ENCODE measurements at regions not wholly inside any gene's neighbourhood (a gene's known extent, or its start where the extent isn't known, plus 50 kb on each side); places are given as distances from the start of the nearest gene placed in this dataset.

GRCh38 chr17:79518585-79519523, 92.0 kb downstream of the RBFOX3 start:
- H3K27ac ChIP-seq (ENCODE audit: low read length), result no peak overlapping the region
- H3K4me3 ChIP-seq (ENCODE audit: low read depth in 1 of 2, low read length in 2 of 2), result no peak overlapping the region
- H3K4me1 ChIP-seq (ENCODE audit: control insufficient read depth in 1 of 2, insufficient read depth in 2 of 2, low read length in 2 of 2), result peaks cover 0 to 13% of the 10 kb centered on the region in 2 donors
- H3K36me3 ChIP-seq (ENCODE audit: control insufficient read depth in 1 of 2, insufficient read depth in 2 of 2, low read length in 2 of 2), result no peaks in the 10 kb centered on the region
- H3K27me3 ChIP-seq (ENCODE audit: low read depth, low read length), result no peaks in the 10 kb centered on the region
- no peaks in the 10 kb centered on the region for H3K9me3 ChIP-seq (ENCODE audit: control insufficient read depth in 1 of 2, low read length in 2 of 2)

- H3K27ac ChIP-seq (ENCODE audit: low read length), result no peak overlapping the region
- H3K9me3 ChIP-seq (ENCODE audit: control insufficient read depth in 1 of 2, low read length in 2 of 2), result no peaks in the 10 kb centered on the region
- no peaks in the 10 kb centered on the region for H3K36me3 ChIP-seq (ENCODE audit: control insufficient read depth in 1 of 2, insufficient read depth in 2 of 2, low read length in 2 of 2)
- peaks cover 0 to 13% of the 10 kb centered on the region in 2 donors for H3K4me1 ChIP-seq (ENCODE audit: control insufficient read depth in 1 of 2, insufficient read depth in 2 of 2, low read length in 2 of 2)
- H3K27me3 ChIP-seq (ENCODE audit: low read depth, low read length), result no peaks in the 10 kb centered on the region
- H3K4me3 ChIP-seq (ENCODE audit: low read depth in 1 of 2, low read length in 2 of 2), result no peak overlapping the region
These were observed 92.8 kb downstream of the RBFOX3 start for GRCh38 chr17:79517827-79518584.

GRCh38 chr17:79515646-79516571, 94.9 kb downstream of the RBFOX3 start:
- no peaks in the 10 kb centered on the region for H3K9me3 ChIP-seq (ENCODE audit: control insufficient read depth in 1 of 2, low read length in 2 of 2)
- no peak overlapping the region for H3K27ac ChIP-seq (ENCODE audit: low read length)
- peaks cover 0 to 13% of the 10 kb centered on the region in 2 donors for H3K4me1 ChIP-seq (ENCODE audit: control insufficient read depth in 1 of 2, insufficient read depth in 2 of 2, low read length in 2 of 2)
- no peaks in the 10 kb centered on the region for H3K36me3 ChIP-seq (ENCODE audit: control insufficient read depth in 1 of 2, insufficient read depth in 2 of 2, low read length in 2 of 2)
- no peaks in the 10 kb centered on the region for H3K27me3 ChIP-seq (ENCODE audit: low read depth, low read length)
- no peak overlapping the region for H3K4me3 ChIP-seq (ENCODE audit: low read depth in 1 of 2, low read length in 2 of 2)

- no peaks in the 10 kb centered on the region for H3K36me3 ChIP-seq (ENCODE audit: control insufficient read depth in 1 of 2, insufficient read depth in 2 of 2, low read length in 2 of 2)
- no peaks in the 10 kb centered on the region for H3K27me3 ChIP-seq (ENCODE audit: low read depth, low read length)
- no peak overlapping the region for H3K27ac ChIP-seq (ENCODE audit: low read length)
- no peaks in the 10 kb centered on the region for H3K9me3 ChIP-seq (ENCODE audit: control insufficient read depth in 1 of 2, low read length in 2 of 2)
- H3K4me3 ChIP-seq (ENCODE audit: low read depth in 1 of 2, low read length in 2 of 2), result no peak overlapping the region
- peaks cover 0 to 13% of the 10 kb centered on the region in 2 donors for H3K4me1 ChIP-seq (ENCODE audit: control insufficient read depth in 1 of 2, insufficient read depth in 2 of 2, low read length in 2 of 2)
These were observed 95.7 kb downstream of the RBFOX3 start for GRCh38 chr17:79515110-79515509.

- Histone ChIP-seq H3K4me1 (ENCODE audit: control insufficient read depth in 1 of 2, insufficient read depth in 2 of 2, low read length in 2 of 2) (peaks cover 0 to 5% of the 10 kb centered on the region in 2 donors), H3K4me3 (ENCODE audit: low read depth in 1 of 2, low read length in 2 of 2) (no peak overlapping the region), H3K27me3 (ENCODE audit: low read depth, low read length) (no peaks in the 10 kb centered on the region), H3K9me3 (ENCODE audit: control insufficient read depth in 1 of 2, low read length in 2 of 2) (no peaks in the 10 kb centered on the region), H3K27ac (ENCODE audit: low read length) (no peak overlapping the region), H3K36me3 (ENCODE audit: control insufficient read depth in 1 of 2, insufficient read depth in 2 of 2, low read length in 2 of 2) (no peaks in the 10 kb centered on the region)
These were observed 96.9 kb downstream of the RBFOX3 start for GRCh38 chr17:79513820-79514535.

GRCh38 chr17:79513206-79513605, 97.6 kb downstream of the RBFOX3 start:
- no peaks in the 10 kb centered on the region for H3K36me3 ChIP-seq (ENCODE audit: control insufficient read depth in 1 of 2, insufficient read depth in 2 of 2, low read length in 2 of 2)
- H3K27me3 ChIP-seq (ENCODE audit: low read depth, low read length), result no peaks in the 10 kb centered on the region
- H3K9me3 ChIP-seq (ENCODE audit: control insufficient read depth in 1 of 2, low read length in 2 of 2), result no peaks in the 10 kb centered on the region
- H3K4me3 ChIP-seq (ENCODE audit: low read depth in 1 of 2, low read length in 2 of 2), result no peak overlapping the region
- no peak overlapping the region for H3K27ac ChIP-seq (ENCODE audit: low read length)
- H3K4me1 ChIP-seq (ENCODE audit: control insufficient read depth in 1 of 2, insufficient read depth in 2 of 2, low read length in 2 of 2), result peaks cover 0 to 3% of the 10 kb centered on the region in 2 donors

- Histone ChIP-seq H3K27ac (ENCODE audit: low read length) (no peak overlapping the region), H3K36me3 (ENCODE audit: control insufficient read depth in 1 of 2, insufficient read depth in 2 of 2, low read length in 2 of 2) (no peaks in the 10 kb centered on the region), H3K9me3 (ENCODE audit: control insufficient read depth in 1 of 2, low read length in 2 of 2) (no peaks in the 10 kb centered on the region), H3K4me1 (ENCODE audit: control insufficient read depth in 1 of 2, insufficient read depth in 2 of 2, low read length in 2 of 2) (peaks cover 0 to 3% of the 10 kb centered on the region in 2 donors), H3K4me3 (ENCODE audit: low read depth in 1 of 2, low read length in 2 of 2) (no peak overlapping the region), H3K27me3 (ENCODE audit: low read depth, low read length) (no peaks in the 10 kb centered on the region)
These were observed 99.4 kb downstream of the RBFOX3 start for GRCh38 chr17:79511471-79511870.

GRCh38 chr17:79510071-79510470, 100.8 kb downstream of the RBFOX3 start:
- no peak overlapping the region for H3K4me3 ChIP-seq (ENCODE audit: low read depth in 1 of 2, low read length in 2 of 2)
- peaks cover 0 to 3% of the 10 kb centered on the region in 2 donors for H3K4me1 ChIP-seq (ENCODE audit: control insufficient read depth in 1 of 2, insufficient read depth in 2 of 2, low read length in 2 of 2)
- H3K9me3 ChIP-seq (ENCODE audit: control insufficient read depth in 1 of 2, low read length in 2 of 2), result no peaks in the 10 kb centered on the region
- no peaks in the 10 kb centered on the region for H3K27me3 ChIP-seq (ENCODE audit: low read depth, low read length)
- no peak overlapping the region for H3K27ac ChIP-seq (ENCODE audit: low read length)
- no peaks in the 10 kb centered on the region for H3K36me3 ChIP-seq (ENCODE audit: control insufficient read depth in 1 of 2, insufficient read depth in 2 of 2, low read length in 2 of 2)

GRCh38 chr17:79509490-79509889, 101.4 kb downstream of the RBFOX3 start:
- H3K27me3 ChIP-seq (ENCODE audit: low read depth, low read length), result no peaks in the 10 kb centered on the region
- H3K36me3 ChIP-seq (ENCODE audit: control insufficient read depth in 1 of 2, insufficient read depth in 2 of 2, low read length in 2 of 2), result no peaks in the 10 kb centered on the region
- peaks cover 0 to 3% of the 10 kb centered on the region in 2 donors for H3K4me1 ChIP-seq (ENCODE audit: control insufficient read depth in 1 of 2, insufficient read depth in 2 of 2, low read length in 2 of 2)
- no peak overlapping the region for H3K27ac ChIP-seq (ENCODE audit: low read length)
- no peaks in the 10 kb centered on the region for H3K9me3 ChIP-seq (ENCODE audit: control insufficient read depth in 1 of 2, low read length in 2 of 2)
- no peak overlapping the region for H3K4me3 ChIP-seq (ENCODE audit: low read depth in 1 of 2, low read length in 2 of 2)

- Histone ChIP-seq H3K27me3 (ENCODE audit: low read depth, low read length) (no peaks in the 10 kb centered on the region), H3K9me3 (ENCODE audit: control insufficient read depth in 1 of 2, low read length in 2 of 2) (no peaks in the 10 kb centered on the region), H3K27ac (ENCODE audit: low read length) (no peak overlapping the region), H3K4me1 (ENCODE audit: control insufficient read depth in 1 of 2, insufficient read depth in 2 of 2, low read length in 2 of 2) (peaks cover 0 to 3% of the 10 kb centered on the region in 2 donors), H3K36me3 (ENCODE audit: control insufficient read depth in 1 of 2, insufficient read depth in 2 of 2, low read length in 2 of 2) (no peaks in the 10 kb centered on the region), H3K4me3 (ENCODE audit: low read depth in 1 of 2, low read length in 2 of 2) (no peak overlapping the region)
These were observed 101.8 kb downstream of the RBFOX3 start for GRCh38 chr17:79509008-79509407.

Data from muscle layer of duodenum (tissue), 2 donors.